ENCODE measurements at regions not wholly inside any gene's neighbourhood (a gene's known extent, or its start where the extent isn't known, plus 50 kb on each side); places are given as distances from the start of the nearest gene placed in this dataset.

GRCh38 chr3:112412494-112412893 lies 79.5 kb downstream of the CD200 start:
- Histone ChIP-seq H3K4me2 (no peak overlapping the region), H2AFZ (ENCODE audit: low read depth) (no peak overlapping the region), H4K20me1 (ENCODE audit: insufficient read depth) (no peaks in the 10 kb centered on the region), H3K9me2 (no peaks in the 10 kb centered on the region), H3K4me1 (ENCODE audit: control insufficient read depth in 1 of 2, insufficient read depth in 2 of 2, low read depth in 1 of 2, low read length in 1 of 2) (no peaks in the 10 kb centered on the region), H3K4me3 (ENCODE audit: low read depth in 2 of 2, low read length in 1 of 2) (no peak overlapping the region), H3K9ac (no peak overlapping the region), H3K9me3 (no peaks in the 10 kb centered on the region), H3K27ac (ENCODE audit: low read depth in 2 of 2, low read length in 1 of 2) (no peak overlapping the region), H3K27me3 (ENCODE audit: insufficient read depth) (no peaks in the 10 kb centered on the region), H3F3A (replicated peaks; ENCODE audit: insufficient read depth) (no peaks in the 10 kb centered on the region), H3K36me3 (replicated peaks in 1 of 2; ENCODE audit: control insufficient read depth in 1 of 2, insufficient read depth in 2 of 2, low read length in 1 of 2) (no peaks in the 10 kb centered on the region), H3K79me2 (ENCODE audit: insufficient read depth) (no peaks in the 10 kb centered on the region)
- TF ChIP-seq FOXM1 (IDR thresholded peaks at IDR 0.05; ENCODE audit: low read depth) (no peak), TCF12 (IDR thresholded peaks at IDR 0.05) (no peak), NFIC (IDR thresholded peaks at IDR 0.05; ENCODE audit: borderline replicate concordance) (no peak), GATA2 (CRISPR knock-in tag; IDR thresholded peaks at IDR 0.05) (no peak), TAF1 (IDR thresholded peaks at IDR 0.05; ENCODE audit: borderline replicate concordance, low read depth, low read length) (no peak), FOXJ3 (CRISPR knock-in tag; IDR thresholded peaks at IDR 0.05) (no peak), JUND (IDR thresholded peaks at IDR 0.05) (no peak), USF1 (IDR thresholded peaks at IDR 0.05; ENCODE audit: borderline replicate concordance, low read depth) (no peak), USF2 (IDR thresholded peaks at IDR 0.05; ENCODE audit: borderline replicate concordance, low read depth, low read length) (no peak), ZBTB33 (IDR thresholded peaks at IDR 0.05; ENCODE audit: borderline replicate concordance, low read depth) (no peak), EP300 (IDR thresholded peaks at IDR 0.05; ENCODE audit: borderline replicate concordance in 1 of 2, low read depth in 1 of 2, low read length in 1 of 2) (no peak), CTCF (IDR thresholded peaks at IDR 0.05) (no peak)
- WGBS (ENCODE audit: low lambda C conversion rate) = 43% methylated on average over 4 of the region's 4 CpGs
- POLR2A ChIA-PET = no interaction called here
- no peak for DNase-seq
- CTCF ChIA-PET = no interaction called here

- H3K4me3 ChIP-seq (ENCODE audit: low read depth in 2 of 2, low read length in 1 of 2) = no peak overlapping the region
- H3K4me2 ChIP-seq = no peak overlapping the region
- no peak overlapping the region for H2AFZ ChIP-seq (ENCODE audit: low read depth)
- TF ChIP-seq IRF3 (IDR thresholded peaks at IDR 0.05; ENCODE audit: low read depth, low read length) (no peak), CTCF (IDR thresholded peaks at IDR 0.05) (no peak), GATA2 (CRISPR knock-in tag; IDR thresholded peaks at IDR 0.05) (no peak), ELF1 (IDR thresholded peaks at IDR 0.05) (no peak), FOXM1 (IDR thresholded peaks at IDR 0.05; ENCODE audit: low read depth) (no peak), SIN3A (IDR thresholded peaks at IDR 0.05; ENCODE audit: borderline replicate concordance, low read depth, low read length) (no peak), MXI1 (IDR thresholded peaks at IDR 0.05; ENCODE audit: low read depth, low read length) (no peak), TCF12 (IDR thresholded peaks at IDR 0.05) (no peak), RAD21 (IDR thresholded peaks at IDR 0.05; ENCODE audit: low read length) (no peak)
- ChIA-PET CTCF (interaction anchor here (0.6 kb wide), 1 partner anchor 1854 kb away, joined by 3 read pairs; no protein-coding TSS in a partner anchor), POLR2A (no interaction called here)
- H3K4me1 ChIP-seq (ENCODE audit: control insufficient read depth in 1 of 2, insufficient read depth in 2 of 2, low read depth in 1 of 2, low read length in 1 of 2) = no peaks in the 10 kb centered on the region
- H3K9ac ChIP-seq = no peak overlapping the region
- DNase-seq = no peak
- 78% methylated on average over 1 of the region's 1 CpG for WGBS (ENCODE audit: low lambda C conversion rate)
- no peaks in the 10 kb centered on the region for H3K79me2 ChIP-seq (ENCODE audit: insufficient read depth)
- H3K9me2 ChIP-seq = no peaks in the 10 kb centered on the region
- H3F3A ChIP-seq (replicated peaks; ENCODE audit: insufficient read depth) = no peaks in the 10 kb centered on the region
- H3K36me3 ChIP-seq (replicated peaks in 1 of 2; ENCODE audit: control insufficient read depth in 1 of 2, insufficient read depth in 2 of 2, low read length in 1 of 2) = no peaks in the 10 kb centered on the region
- no peaks in the 10 kb centered on the region for H4K20me1 ChIP-seq (ENCODE audit: insufficient read depth)
- no peak overlapping the region for H3K27ac ChIP-seq (ENCODE audit: low read depth in 2 of 2, low read length in 1 of 2)
- H3K9me3 ChIP-seq = no peaks in the 10 kb centered on the region
- H3K27me3 ChIP-seq (ENCODE audit: insufficient read depth) = no peaks in the 10 kb centered on the region
Observed at GRCh38 chr3:112413074-112413473, 80.1 kb downstream of the CD200 start.
